SK-N-MC (cell line): ENCODE measurements at regions not wholly inside any gene's neighbourhood (a gene's known extent, or its start where the extent isn't known, plus 50 kb on each side); places are given as distances from the start of the nearest gene placed in this dataset.

ENCODE experiments used
- EZH2 ChIP-seq: fragments of 200-600 bp; sonication (generic); IDR thresholded peaks from one replicate; pipeline ENCODE4 v1.6.1; 2017; ENCODE audit warnings: antibody characterized with exemption
- FOXP2 ChIP-seq: optimal IDR thresholded peaks from 2 replicates; pipeline ENCODE3; 2011; ENCODE audit warnings: mild to moderate bottlenecking, moderate library complexity; ENCODE audit not compliant: insufficient read depth; ENCODE audit errors: extremely low read length, control extremely low read depth
- POLR2AphosphoS5 ChIP-seq: IDR thresholded peaks from 2 replicates; pipeline ENCODE4 v1.6.1; 2012; ENCODE audit warnings: mild to moderate bottlenecking, low read depth, low read length, borderline replicate concordance

- TF ChIP-seq POLR2AphosphoS5 = no peak
- no peak for TF ChIP-seq EZH2
- no peak for TF ChIP-seq FOXP2
Measured at GRCh38 chr2:181798022-181798421, 93.5 kb upstream of the ITPRID2 start.
